A673 (cell line): ENCODE measurements at regions not wholly inside any gene's neighbourhood (a gene's known extent, or its start where the extent isn't known, plus 50 kb on each side); places are given as distances from the start of the nearest gene placed in this dataset.

Experiments used
- BruUV-seq: library from RNA; stranded (reverse); fragments of 400-500 nt; replicated peaks from 2 replicates; lab custom pipeline; 2021; lab: Mats Ljungman, UMichigan
- CTCF ChIA-PET: fragments of 300-600 bp; sonication (Branson Sonifier 250); formaldehyde crosslinking; loops from one replicate; lab custom pipeline; 2022; ENCODE audit warnings: antibody characterized with exemption; lab: Charles Lee
- POLR2A ChIA-PET: fragments of 300-600 bp; sonication (Branson Sonifier 250); formaldehyde crosslinking; loops from one replicate; lab custom pipeline; 2022; ENCODE audit warnings: antibody characterized with exemption; ENCODE audit not compliant: low non-redundant PET; lab: Charles Lee
- DNase-seq: peaks from one replicate; pipeline ENCODE4 v3.0.0-alpha.2; 2015; ENCODE audit warnings: low spot score
- H3K27ac ChIP-seq: fragments of 200-600 bp; sonication (generic); 2 replicates; pipeline ENCODE4 v1.5.1; 2016; ENCODE audit warnings: mixed run types, low read depth, mild to moderate bottlenecking, mixed read lengths, antibody characterized with exemption, low read length; ENCODE audit not compliant: poor library complexity, severe bottlenecking
- H3K27me3 ChIP-seq: fragments of 200-600 bp; sonication (generic); replicated peaks from 2 replicates; pipeline ENCODE4 v1.6.1; 2017; ENCODE audit warnings: mixed run types, low read depth, mild to moderate bottlenecking, mixed read lengths, antibody characterized with exemption, low read length; ENCODE audit not compliant: insufficient read depth, poor library complexity
- H3K36me3 ChIP-seq: fragments of 200-600 bp; sonication (generic); 2 replicates; pipeline ENCODE4 v1.6.1; 2016; ENCODE audit warnings: mixed run types, mild to moderate bottlenecking, mixed read lengths, antibody characterized with exemption, low read length; ENCODE audit not compliant: insufficient read depth, poor library complexity, severe bottlenecking
- H3K4me1 ChIP-seq: fragments of 200-600 bp; sonication (generic); 2 replicates; pipeline ENCODE4 v1.6.1; 2017; ENCODE audit warnings: mixed run types, mild to moderate bottlenecking, mixed read lengths, antibody characterized with exemption, low read length; ENCODE audit not compliant: insufficient read depth, poor library complexity, severe bottlenecking
- H3K4me3 ChIP-seq: fragments of 200-600 bp; sonication (generic); 2 replicates; pipeline ENCODE4 v1.5.1; 2016; ENCODE audit warnings: low read depth, mixed run types, mild to moderate bottlenecking, mixed read lengths, low read length; ENCODE audit not compliant: poor library complexity, severe bottlenecking
- H3K9me3 ChIP-seq: fragments of 200-600 bp; sonication (generic); 2 replicates; pipeline ENCODE4 v1.6.1; 2016; ENCODE audit warnings: mixed run types, low read depth, mild to moderate bottlenecking, mixed read lengths, antibody characterized with exemption, low read length; ENCODE audit not compliant: poor library complexity, severe bottlenecking
- CTCF ChIP-seq: fragments of 300-800, 200-600 bp; sonication (generic); conservative IDR thresholded peaks from 2 replicates; pipeline ENCODE4 v1.5.1; 2017; ENCODE audit warnings: low read depth, mild to moderate bottlenecking, antibody characterized with exemption, low read length, moderate library complexity, mixed read lengths
- EZH2 ChIP-seq: fragments of 200-600 bp; sonication (generic); IDR thresholded peaks from 2 replicates; pipeline ENCODE4 v1.6.1; 2017; ENCODE audit warnings: borderline replicate concordance, low read depth, mild to moderate bottlenecking, mixed read lengths, antibody characterized with exemption, low read length; ENCODE audit not compliant: poor library complexity, severe bottlenecking
- intact Hi-C: fragments of 100-400 bp; cut with micrococcal nuclease; formaldehyde crosslinking; loops from one replicate; pipeline ENCODE4 v1.10.0; 2022; ENCODE audit not compliant: unreplicated experiment

GRCh38 chr5:167850911-167851310 is 440.5 kb upstream of the WWC1 start:
- ChIA-PET POLR2A (no interaction called here), CTCF (no interaction called here)
- no peak for TF ChIP-seq CTCF
- no peak for TF ChIP-seq EZH2
- Histone ChIP-seq H3K9me3 (no peaks in the 10 kb centered on the region), H3K27me3 (no peaks in the 10 kb centered on the region), H3K4me3 (no peak overlapping the region), H3K27ac (peak overlapping the region; percentile 76), H3K4me1 (peaks cover 29% of the 10 kb centered on the region), H3K36me3 (no peaks in the 10 kb centered on the region)
- intact Hi-C loops, result no loop called here
- DNase-seq, result peak; percentile 55
- no TSS peak for BruUV-seq

- no peaks in the 10 kb centered on the region for H3K36me3 ChIP-seq
- H3K9me3 ChIP-seq, result no peaks in the 10 kb centered on the region
- POLR2A ChIA-PET, result no interaction called here
- no peak overlapping the region for H3K4me3 ChIP-seq
- intact Hi-C loops, result no loop called here
- DNase-seq, result no peak
- H3K27me3 ChIP-seq, result no peaks in the 10 kb centered on the region
- TF ChIP-seq CTCF (no peak), EZH2 (no peak)
- H3K4me1 ChIP-seq, result peaks cover 29% of the 10 kb centered on the region
- H3K27ac ChIP-seq, result peak overlapping the region; percentile 76
- BruUV-seq, result no TSS peak
- CTCF ChIA-PET, result no interaction called here
These were observed 440.0 kb upstream of the WWC1 start for GRCh38 chr5:167851416-167851815.

GRCh38 chr5:167852515-167852914 is 438.9 kb upstream of the WWC1 start:
- H3K4me3 ChIP-seq, result no peak overlapping the region
- BruUV-seq, result no TSS peak
- ChIA-PET POLR2A (interaction anchor here (0.6 kb wide), 1 partner anchor 183 kb away, joined by 3 read pairs; no protein-coding TSS in a partner anchor), CTCF (no interaction called here)
- no peaks in the 10 kb centered on the region for H3K9me3 ChIP-seq
- no peak for DNase-seq
- no peak for TF ChIP-seq CTCF
- TF ChIP-seq EZH2, result no peak
- intact Hi-C loops, result no loop called here
- no peaks in the 10 kb centered on the region for H3K27me3 ChIP-seq
- H3K4me1 ChIP-seq, result peaks cover 29% of the 10 kb centered on the region
- H3K36me3 ChIP-seq, result no peaks in the 10 kb centered on the region
- no peak overlapping the region for H3K27ac ChIP-seq
